PC-3 (cell line): ENCODE measurements at regions not wholly inside any gene's neighbourhood (a gene's known extent, or its start where the extent isn't known, plus 50 kb on each side); places are given as distances from the start of the nearest gene placed in this dataset.

Source experiments
- ATAC-seq: fragments of 200-7000 bp; cut with Tn5 transposase; 2 replicates; pipeline ENCODE4 v1.9.1; 2020; ENCODE audit warnings: mild to moderate bottlenecking, moderate library complexity
- BruUV-seq: library from RNA; stranded (reverse); fragments of 400-500 nt; replicated peaks from 2 replicates; lab custom pipeline; 2021; lab: Mats Ljungman, UMichigan
- CTCF ChIA-PET: fragments of 300-600 bp; sonication (Branson Sonifier 250); formaldehyde crosslinking; loops from one replicate; lab custom pipeline; 2022; ENCODE audit warnings: antibody characterized with exemption; lab: Charles Lee
- POLR2A ChIA-PET: fragments of 300-600 bp; sonication (Branson Sonifier 250); formaldehyde crosslinking; loops from one replicate; lab custom pipeline; 2022; ENCODE audit warnings: antibody characterized with exemption; ENCODE audit not compliant: unreplicated experiment; lab: Charles Lee
- DNase-seq: peaks from one replicate; pipeline ENCODE4 v3.0.0-alpha.2; 2015
- H2AFZ ChIP-seq: fragments of 300-600 bp; sonication (generic); 2 replicates; pipeline ENCODE4 v1.6.0; 2016; ENCODE audit warnings: antibody characterized with exemption, low read length
- H3F3A ChIP-seq: fragments of 300-600 bp; sonication (generic); one replicate; pipeline ENCODE4 v1.6.0; 2017; ENCODE audit warnings: antibody characterized with exemption, low read length, control low read depth, mild to moderate bottlenecking; ENCODE audit not compliant: unreplicated experiment
- H3K27ac ChIP-seq: fragments of 300-600 bp; sonication (generic); 2 replicates; pipeline ENCODE4 v1.5.1; 2016; ENCODE audit warnings: mild to moderate bottlenecking, low read length
- H3K27me3 ChIP-seq: fragments of 300-600 bp; sonication (generic); 2 replicates; pipeline ENCODE4 v1.6.1; 2016; ENCODE audit warnings: low read length, mixed read lengths
- H3K36me3 ChIP-seq: fragments of 300-600 bp; sonication (generic); 2 replicates; pipeline ENCODE4 v1.6.1; 2016; ENCODE audit warnings: low read depth, mixed run types, low read length, mixed read lengths
- H3K4me1 ChIP-seq: fragments of 300-600 bp; sonication (generic); 2 replicates; pipeline ENCODE4 v1.5.1; 2016; ENCODE audit warnings: low read length; ENCODE audit not compliant: insufficient read depth
- H3K4me2 ChIP-seq: fragments of 300-600 bp; sonication (generic); 2 replicates; pipeline ENCODE4 v1.6.0; 2016; ENCODE audit warnings: low read length
- H3K4me3 ChIP-seq: fragments of 300-600 bp; sonication (generic); 2 replicates; pipeline ENCODE4 v1.5.1; 2016; ENCODE audit warnings: mild to moderate bottlenecking, low read length, mixed read lengths
- H3K79me2 ChIP-seq: fragments of 300-600 bp; sonication (generic); 2 replicates; pipeline ENCODE4 v1.6.1; 2017; ENCODE audit warnings: low read length, mixed read lengths
- H3K9ac ChIP-seq: fragments of 300-600 bp; sonication (generic); 2 replicates; pipeline ENCODE4 v1.6.0; 2016; ENCODE audit warnings: mild to moderate bottlenecking, low read length
- H3K9me2 ChIP-seq: fragments of 300-600 bp; sonication (generic); replicated peaks from 2 replicates; pipeline ENCODE4 v1.6.1; 2016; ENCODE audit warnings: mixed run types, low read length, mixed read lengths
- H3K9me3 ChIP-seq: fragments of 300-600 bp; sonication (generic); 2 replicates; pipeline ENCODE4 v1.6.1; 2016; ENCODE audit warnings: low read length, mixed read lengths
- H4K20me1 ChIP-seq: fragments of 300-600 bp; sonication (generic); 2 replicates; pipeline ENCODE4 v1.6.1; 2016; ENCODE audit warnings: low read length, mixed read lengths
- EZH2 ChIP-seq: fragments of 300-600 bp; sonication (generic); IDR thresholded peaks from one replicate; pipeline ENCODE4 v1.6.1; 2017; ENCODE audit warnings: antibody characterized with exemption, mild to moderate bottlenecking, low read length; ENCODE audit not compliant: unreplicated experiment
- EZH2phosphoT487 ChIP-seq: fragments of 300-600 bp; sonication (generic); IDR thresholded peaks from 2 replicates; pipeline ENCODE4 v1.6.1; 2018; ENCODE audit warnings: mild to moderate bottlenecking, antibody characterized with exemption, low read length, borderline replicate concordance
- intact Hi-C: fragments of 100-400 bp; cut with micrococcal nuclease; formaldehyde crosslinking; loops from 2 replicates; pipeline ENCODE4 v1.9.0; 2023
- TF ChIP-seq, protein P1 (sequence below): fragments of 300-600 bp; sonication (generic); conservative IDR thresholded peaks from 2 replicates; pipeline ENCODE4 v1.5.1; 2017; ENCODE audit warnings: antibody characterized with exemption, low read depth, mild to moderate bottlenecking, low read length

DNA sequence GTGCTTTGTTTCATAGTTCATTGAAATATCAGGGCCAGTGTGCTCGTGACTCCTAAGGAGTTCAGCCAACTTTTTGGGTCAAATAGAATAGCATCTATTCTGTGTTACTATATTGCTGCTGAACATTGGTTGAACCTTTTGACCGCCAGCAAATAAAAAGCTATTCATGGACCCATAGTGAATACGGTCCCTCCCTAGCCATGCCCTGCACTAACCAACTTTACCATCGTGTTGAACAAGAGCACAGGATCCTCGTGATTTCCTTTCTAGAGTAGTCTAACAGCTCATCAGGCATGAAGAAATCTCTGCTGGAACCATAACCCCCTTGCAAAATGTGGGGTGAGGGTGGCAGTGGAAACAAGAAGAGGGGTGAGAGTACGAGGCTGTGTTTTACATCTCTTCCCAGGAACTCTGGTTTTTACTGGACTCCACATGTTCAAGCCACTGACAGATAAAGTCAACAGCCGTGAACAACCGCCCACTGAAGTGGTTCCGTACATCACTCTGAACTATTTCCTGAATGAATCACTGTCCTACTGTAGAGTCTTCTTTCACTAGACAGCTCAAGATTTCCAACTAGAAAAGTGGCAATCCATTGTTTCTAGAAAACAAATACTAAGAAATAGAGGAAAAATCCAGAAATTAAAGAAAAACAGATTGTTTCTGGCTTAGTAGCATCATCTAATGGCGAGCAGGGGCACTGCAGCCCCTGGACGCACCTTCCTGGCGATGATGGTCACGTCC lies 70.1 kb upstream of the SPATA31E1 start:
- no peak overlapping the region for H3K27ac ChIP-seq
- TF ChIP-seq, protein P1, sequence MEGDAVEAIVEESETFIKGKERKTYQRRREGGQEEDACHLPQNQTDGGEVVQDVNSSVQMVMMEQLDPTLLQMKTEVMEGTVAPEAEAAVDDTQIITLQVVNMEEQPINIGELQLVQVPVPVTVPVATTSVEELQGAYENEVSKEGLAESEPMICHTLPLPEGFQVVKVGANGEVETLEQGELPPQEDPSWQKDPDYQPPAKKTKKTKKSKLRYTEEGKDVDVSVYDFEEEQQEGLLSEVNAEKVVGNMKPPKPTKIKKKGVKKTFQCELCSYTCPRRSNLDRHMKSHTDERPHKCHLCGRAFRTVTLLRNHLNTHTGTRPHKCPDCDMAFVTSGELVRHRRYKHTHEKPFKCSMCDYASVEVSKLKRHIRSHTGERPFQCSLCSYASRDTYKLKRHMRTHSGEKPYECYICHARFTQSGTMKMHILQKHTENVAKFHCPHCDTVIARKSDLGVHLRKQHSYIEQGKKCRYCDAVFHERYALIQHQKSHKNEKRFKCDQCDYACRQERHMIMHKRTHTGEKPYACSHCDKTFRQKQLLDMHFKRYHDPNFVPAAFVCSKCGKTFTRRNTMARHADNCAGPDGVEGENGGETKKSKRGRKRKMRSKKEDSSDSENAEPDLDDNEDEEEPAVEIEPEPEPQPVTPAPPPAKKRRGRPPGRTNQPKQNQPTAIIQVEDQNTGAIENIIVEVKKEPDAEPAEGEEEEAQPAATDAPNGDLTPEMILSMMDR, result peak; percentile 93
- no peak for TF ChIP-seq EZH2
- ChIA-PET POLR2A (interaction anchor here (0.6 kb wide), 1 partner anchor 446 kb away, joined by 5 read pairs; no protein-coding TSS in a partner anchor), CTCF (interaction anchor here (0.6 kb wide), 1 partner anchor 145 kb away, joined by 3 read pairs; no protein-coding TSS in a partner anchor)
- H3F3A ChIP-seq, result no peaks in the 10 kb centered on the region
- H3K79me2 ChIP-seq, result no peaks in the 10 kb centered on the region
- H3K9me3 ChIP-seq, result no peaks in the 10 kb centered on the region
- no peaks in the 10 kb centered on the region for H4K20me1 ChIP-seq
- peak overlapping the region; percentile 32; the same call in 1 of the 2 replicates for H2AFZ ChIP-seq
- ATAC-seq (peak; percentile 48; the same call in 1 of the 2 replicates), DNase-seq (peak; percentile 49)
- H3K4me2 ChIP-seq, result peak overlapping the region; percentile 27
- intact Hi-C loops, result loop anchor here (1.0 kb wide), 2 partner anchors 128 to 134 kb away; no protein-coding TSS in a partner anchor
- H3K4me1 ChIP-seq, result peaks cover 5% of the 10 kb centered on the region; the same call in 1 of the 2 replicates
- H3K9me2 ChIP-seq, result no peaks in the 10 kb centered on the region
- H3K27me3 ChIP-seq, result no peaks in the 10 kb centered on the region
- no peaks in the 10 kb centered on the region for H3K36me3 ChIP-seq
- H3K9ac ChIP-seq, result no peak overlapping the region
- no TSS peak for BruUV-seq
- H3K4me3 ChIP-seq, result no peak overlapping the region

DNA sequence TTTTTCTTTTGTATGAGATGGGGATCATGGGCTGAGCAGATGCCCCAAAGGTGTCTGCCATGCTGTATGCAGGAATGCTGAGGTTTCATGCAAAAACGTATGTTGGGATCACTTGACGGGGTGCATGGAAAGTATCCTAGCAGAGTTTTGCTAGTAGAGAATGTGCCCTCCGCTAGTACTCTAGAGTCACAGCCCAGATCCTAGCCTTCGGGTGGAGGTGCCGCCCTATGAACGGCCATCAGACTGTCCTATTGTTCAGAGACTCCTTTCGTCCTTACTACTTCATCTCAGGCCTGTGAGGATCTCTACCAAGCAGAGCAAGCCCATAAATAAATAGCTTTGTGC lies 69.6 kb upstream of the SPATA31E1 start:
- intact Hi-C loops, result loop anchor here (1.0 kb wide), 1 partner anchor 129 kb away; no protein-coding TSS in a partner anchor
- no peaks in the 10 kb centered on the region for H3K9me3 ChIP-seq
- no peaks in the 10 kb centered on the region for H4K20me1 ChIP-seq
- H3K36me3 ChIP-seq, result no peaks in the 10 kb centered on the region
- no peaks in the 10 kb centered on the region for H3F3A ChIP-seq
- DNase-seq (no peak), ATAC-seq (no peak)
- ChIA-PET POLR2A (interaction anchor here (0.6 kb wide), 1 partner anchor 445 kb away, joined by 5 read pairs; no protein-coding TSS in a partner anchor), CTCF (no interaction called here)
- no peaks in the 10 kb centered on the region for H3K27me3 ChIP-seq
- H3K4me3 ChIP-seq, result no peak overlapping the region
- no peaks in the 10 kb centered on the region for H3K79me2 ChIP-seq
- H2AFZ ChIP-seq, result 0 out of 2 replicates have a peak overlapping the region, but pooled peaks have one; percentile 32
- TF ChIP-seq, protein P1, result no peak; the same call in 1 of the 2 replicates
- TF ChIP-seq EZH2phosphoT487, result no peak
- no peak for TF ChIP-seq EZH2
- no TSS peak for BruUV-seq
- no peak overlapping the region for H3K27ac ChIP-seq
- peak overlapping the region; percentile 27 for H3K4me2 ChIP-seq
- H3K4me1 ChIP-seq, result peaks cover 5% of the 10 kb centered on the region; the same call in 1 of the 2 replicates
- no peak overlapping the region for H3K9ac ChIP-seq
- H3K9me2 ChIP-seq, result no peaks in the 10 kb centered on the region

DNA sequence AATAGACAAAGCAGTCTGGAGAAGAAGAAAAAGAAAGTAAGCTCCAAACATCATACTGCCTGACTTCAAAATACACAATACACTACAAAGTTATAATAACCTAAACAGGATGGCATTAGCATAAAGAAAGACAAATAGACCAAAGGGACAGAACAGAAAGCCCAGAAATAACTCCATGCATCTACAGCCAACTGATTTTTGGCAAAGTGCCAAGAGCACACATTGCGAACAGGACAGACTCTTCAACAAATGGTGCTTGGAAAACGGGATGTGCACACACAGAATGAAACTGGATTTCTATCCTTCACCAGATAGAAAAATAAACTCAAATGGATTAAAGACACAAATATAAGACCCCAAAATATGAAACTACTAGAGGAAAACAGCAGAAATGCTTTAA lies 66.6 kb upstream of the SPATA31E1 start:
- no peak for ATAC-seq
- Histone ChIP-seq H3K36me3 (no peaks in the 10 kb centered on the region), H3F3A (no peaks in the 10 kb centered on the region), H3K4me3 (no peak overlapping the region), H3K27me3 (no peaks in the 10 kb centered on the region), H3K79me2 (no peaks in the 10 kb centered on the region), H3K27ac (no peak overlapping the region), H3K9ac (no peak overlapping the region), H2AFZ (no peak overlapping the region), H3K9me3 (no peaks in the 10 kb centered on the region), H4K20me1 (no peaks in the 10 kb centered on the region), H3K9me2 (no peaks in the 10 kb centered on the region), H3K4me1 (peaks cover 5% of the 10 kb centered on the region; the same call in 1 of the 2 replicates), H3K4me2 (no peak overlapping the region)
- no peak for DNase-seq
- TF ChIP-seq EZH2phosphoT487 (no peak), EZH2 (no peak)
- TF ChIP-seq, protein P1, result no peak
- ChIA-PET CTCF (no interaction called here), POLR2A (no interaction called here)
- BruUV-seq, result no TSS peak
- intact Hi-C loops, result no loop called here
